ENCODE measurements at regions not wholly inside any gene's neighbourhood (a gene's known extent, or its start where the extent isn't known, plus 50 kb on each side); places are given as distances from the start of the nearest gene placed in this dataset.

DNA sequence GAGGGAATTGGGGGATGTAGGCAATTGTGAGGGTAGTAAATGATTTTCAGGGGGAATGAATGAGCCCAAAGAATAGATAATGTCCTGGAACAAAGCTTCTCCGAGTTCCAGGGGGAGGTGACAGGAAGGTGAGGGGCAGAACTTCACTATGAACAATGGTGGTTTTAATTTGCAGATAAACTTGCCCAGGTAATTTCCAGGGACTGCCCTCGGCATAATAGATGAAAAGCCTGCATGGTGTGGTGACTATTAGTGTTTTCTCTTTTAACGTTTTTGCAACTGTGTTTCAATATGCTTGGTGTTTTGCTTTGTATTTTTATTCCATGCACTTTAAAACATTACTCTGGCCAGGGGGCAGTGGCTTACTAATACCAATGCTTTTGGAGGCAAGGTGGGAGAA is 325.2 kb upstream of the RGS6 start:
- POLR2A ChIA-PET (ENCODE audit: low non-redundant PET): no interaction called here
- H3K27ac ChIP-seq: no peak overlapping the region
- CTCF ChIA-PET: interaction anchor here (0.6 kb wide), 2 partner anchors 101 to 200 kb away, joined by 3 to 4 read pairs; no protein-coding TSS in a partner anchor
- TF ChIP-seq, protein P1, sequence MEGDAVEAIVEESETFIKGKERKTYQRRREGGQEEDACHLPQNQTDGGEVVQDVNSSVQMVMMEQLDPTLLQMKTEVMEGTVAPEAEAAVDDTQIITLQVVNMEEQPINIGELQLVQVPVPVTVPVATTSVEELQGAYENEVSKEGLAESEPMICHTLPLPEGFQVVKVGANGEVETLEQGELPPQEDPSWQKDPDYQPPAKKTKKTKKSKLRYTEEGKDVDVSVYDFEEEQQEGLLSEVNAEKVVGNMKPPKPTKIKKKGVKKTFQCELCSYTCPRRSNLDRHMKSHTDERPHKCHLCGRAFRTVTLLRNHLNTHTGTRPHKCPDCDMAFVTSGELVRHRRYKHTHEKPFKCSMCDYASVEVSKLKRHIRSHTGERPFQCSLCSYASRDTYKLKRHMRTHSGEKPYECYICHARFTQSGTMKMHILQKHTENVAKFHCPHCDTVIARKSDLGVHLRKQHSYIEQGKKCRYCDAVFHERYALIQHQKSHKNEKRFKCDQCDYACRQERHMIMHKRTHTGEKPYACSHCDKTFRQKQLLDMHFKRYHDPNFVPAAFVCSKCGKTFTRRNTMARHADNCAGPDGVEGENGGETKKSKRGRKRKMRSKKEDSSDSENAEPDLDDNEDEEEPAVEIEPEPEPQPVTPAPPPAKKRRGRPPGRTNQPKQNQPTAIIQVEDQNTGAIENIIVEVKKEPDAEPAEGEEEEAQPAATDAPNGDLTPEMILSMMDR (conservative IDR thresholded peaks at IDR 0.05; ENCODE audit: low read depth): no peak
- no peak for DNase-seq (ENCODE audit: low spot score)

GRCh38 chr14:71610149-71610548 is 322.1 kb upstream of the RGS6 start:
- TF ChIP-seq, protein P1 (conservative IDR thresholded peaks at IDR 0.05; ENCODE audit: low read depth): no peak
- CTCF ChIA-PET: interaction anchor here (0.7 kb wide), 1 partner anchor 1207 kb away, joined by 3 read pairs; no protein-coding TSS in a partner anchor

GRCh38 chr14:71610797-71611196 is 321.4 kb upstream of the RGS6 start:
- CTCF ChIA-PET: interaction anchor here (0.7 kb wide), 2 partner anchors 1204 to 1206 kb away, joined by 3 read pairs; no protein-coding TSS in a partner anchor
- H3K27ac ChIP-seq: no peak overlapping the region
- TF ChIP-seq, protein P1 (conservative IDR thresholded peaks at IDR 0.05; ENCODE audit: low read depth): no peak
- DNase-seq (ENCODE audit: low spot score): no peak
- POLR2A ChIA-PET (ENCODE audit: low non-redundant PET): no interaction called here

More at GRCh38 chr14:71610149-71610548, 322.1 kb upstream of the RGS6 start:
- no peak for DNase-seq (ENCODE audit: low spot score)
- POLR2A ChIA-PET (ENCODE audit: low non-redundant PET): no interaction called here
- H3K27ac ChIP-seq: no peak overlapping the region

DNA sequence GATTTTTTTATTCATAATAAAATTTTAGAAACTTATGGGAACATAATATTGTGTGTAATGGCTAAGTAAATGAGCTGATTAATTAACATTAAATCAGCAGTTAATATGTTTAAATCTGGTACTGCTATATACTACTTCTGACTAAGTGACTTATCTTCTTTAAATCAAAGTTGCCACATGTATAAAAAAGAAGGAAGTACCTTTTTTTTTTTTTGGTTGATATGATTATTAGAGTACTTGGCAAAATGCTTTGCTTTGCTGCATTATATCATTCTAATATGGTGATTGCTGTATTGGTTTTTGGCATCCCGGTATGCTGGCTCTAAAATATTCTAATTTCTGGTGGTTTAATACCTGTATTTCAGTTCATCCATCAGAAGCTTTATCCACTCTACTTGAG is 319.1 kb upstream of the RGS6 start:
- TF ChIP-seq, protein P1 (conservative IDR thresholded peaks at IDR 0.05; ENCODE audit: low read depth): no peak
- H3K27ac ChIP-seq: no peak overlapping the region
- DNase-seq (ENCODE audit: low spot score): no peak
- CTCF ChIA-PET: interaction anchor here (0.5 to 0.7 kb wide), 3 partner anchors 203 to 511 kb away, joined by 5 read pairs; no protein-coding TSS in a partner anchor
- POLR2A ChIA-PET (ENCODE audit: low non-redundant PET): no interaction called here

- no peak overlapping the region for H3K27ac ChIP-seq
- no peak for DNase-seq (ENCODE audit: low spot score)
- TF ChIP-seq, protein P1 (conservative IDR thresholded peaks at IDR 0.05; ENCODE audit: low read depth): no peak
- ChIA-PET POLR2A (ENCODE audit: low non-redundant PET) (no interaction called here), CTCF (interaction anchor here (0.6 to 0.9 kb wide), 2 partner anchors 11 to 23 kb away, joined by 3 read pairs; no protein-coding TSS in a partner anchor)
Observed at GRCh38 chr14:71616013-71616412, 316.2 kb upstream of the RGS6 start.

- no peak for DNase-seq (ENCODE audit: low spot score)
- POLR2A ChIA-PET (ENCODE audit: low non-redundant PET): no interaction called here
- CTCF ChIA-PET: interaction anchor here (0.7 kb wide), 1 partner anchor 1169 kb away, joined by 4 read pairs; no protein-coding TSS in a partner anchor
- H3K27ac ChIP-seq: no peak overlapping the region
- TF ChIP-seq, protein P1 (conservative IDR thresholded peaks at IDR 0.05; ENCODE audit: low read depth): no peak
Observed at GRCh38 chr14:71618047-71618446, 314.2 kb upstream of the RGS6 start.
